ENCODE measurements at regions not wholly inside any gene's neighbourhood (a gene's known extent, or its start where the extent isn't known, plus 50 kb on each side); places are given as distances from the start of the nearest gene placed in this dataset.
"Not testable (repeated sequence)": the region's sequence is repeated elsewhere in the genome, so short reads cannot be mapped to it uniquely, and the experiment has no call there.

DNA sequence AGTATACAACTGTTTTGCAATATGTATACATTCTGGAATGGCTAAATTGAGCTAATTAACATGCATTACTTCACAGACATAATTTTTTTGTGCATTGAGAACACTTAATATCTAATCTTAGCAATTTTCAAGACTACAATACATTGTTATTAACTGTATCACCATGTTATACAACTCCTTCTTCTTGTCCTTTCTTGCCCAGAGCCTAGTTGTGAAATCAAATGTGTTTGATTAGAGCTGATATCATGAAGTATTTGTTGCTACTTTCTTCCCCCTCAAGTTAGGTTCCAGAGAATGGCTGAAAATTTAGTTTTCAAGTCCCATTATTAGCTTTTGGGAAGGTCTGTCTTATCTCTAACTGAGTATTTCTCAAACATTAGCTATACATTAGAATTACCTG, 607.8 kb downstream of the PSAT1 start:
- DNase-seq (ENCODE audit: low read depth in 2 of 2): no peak

- DNase-seq (ENCODE audit: low read depth in 2 of 2): no peak
Measured at GRCh38 chr9:78905387-78905786, 608.5 kb downstream of the PSAT1 start.

- DNase-seq (ENCODE audit: low read depth in 2 of 2): no peak
Measured at GRCh38 chr9:78905986-78906755, 609.2 kb downstream of the PSAT1 start.

DNA sequence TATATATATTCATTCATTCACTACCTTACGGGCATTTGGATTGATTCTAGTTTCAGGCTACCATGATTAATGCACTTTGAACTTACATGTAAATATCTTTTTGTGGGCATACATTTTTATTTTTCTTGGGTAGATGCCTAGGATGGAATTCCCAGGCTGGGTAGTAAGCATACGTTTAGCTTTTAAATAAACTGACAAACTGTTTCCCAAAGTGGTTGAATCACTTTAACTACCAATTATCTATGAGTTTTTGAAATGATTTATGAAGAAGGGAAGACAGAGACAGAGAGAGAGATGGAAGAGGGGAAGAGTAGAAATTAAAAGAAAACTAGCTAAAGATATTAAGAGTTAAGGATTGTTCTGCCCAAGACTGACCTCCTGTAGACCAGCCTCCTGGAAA, 612.6 kb downstream of the PSAT1 start:
- DNase-seq (ENCODE audit: low read depth in 2 of 2): no peak

DNA sequence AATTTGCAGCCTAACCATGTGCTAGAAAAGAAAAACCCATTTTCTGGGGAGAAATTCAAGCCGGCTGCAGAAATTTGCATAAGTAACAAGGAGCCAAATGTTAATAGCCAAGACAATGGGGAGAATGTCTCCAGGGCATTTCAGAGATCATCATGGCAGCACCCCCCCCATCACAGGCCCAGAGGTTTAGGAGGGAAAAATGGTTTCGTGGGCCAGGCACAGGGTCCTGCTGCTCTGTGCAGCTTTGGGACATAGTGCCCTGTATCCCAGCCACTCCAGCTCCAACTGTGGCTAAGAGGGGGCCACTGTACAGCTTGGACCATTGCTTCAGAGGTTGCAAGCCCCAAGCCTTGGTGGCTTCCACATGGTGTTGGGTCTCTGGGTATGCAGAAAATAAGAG, 620.0 kb downstream of the PSAT1 start:
- DNase-seq (ENCODE audit: low read depth in 2 of 2): not testable (repeated sequence)

- DNase-seq (ENCODE audit: low read depth in 2 of 2): no peak
Measured at GRCh38 chr9:78918976-78919375, 622.1 kb downstream of the PSAT1 start.

- DNase-seq (ENCODE audit: low read depth in 2 of 2): no peak
Measured at GRCh38 chr9:78919701-78920100, 622.8 kb downstream of the PSAT1 start.

DNA sequence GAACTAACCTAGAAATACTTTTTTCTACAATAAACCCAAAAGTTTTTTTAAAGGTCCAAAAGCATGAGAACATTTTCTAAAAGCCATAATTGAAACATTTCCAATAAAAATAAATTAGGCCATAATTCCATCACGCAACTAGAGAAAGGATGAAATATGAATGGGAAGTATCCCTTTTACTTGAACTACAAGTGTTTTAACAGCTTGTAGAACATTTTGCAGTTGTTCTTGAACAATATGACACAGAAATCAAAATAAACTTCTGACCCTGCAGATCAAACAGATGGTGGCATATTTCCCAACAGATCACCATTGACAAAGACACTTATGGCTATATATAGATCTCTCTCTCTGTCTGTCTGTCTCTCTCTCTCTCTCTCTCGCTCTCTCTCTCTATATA, 624.4 kb downstream of the PSAT1 start:
- peak; percentile 7 to 82 for DNase-seq (ENCODE audit: low read depth in 2 of 2)

DNA sequence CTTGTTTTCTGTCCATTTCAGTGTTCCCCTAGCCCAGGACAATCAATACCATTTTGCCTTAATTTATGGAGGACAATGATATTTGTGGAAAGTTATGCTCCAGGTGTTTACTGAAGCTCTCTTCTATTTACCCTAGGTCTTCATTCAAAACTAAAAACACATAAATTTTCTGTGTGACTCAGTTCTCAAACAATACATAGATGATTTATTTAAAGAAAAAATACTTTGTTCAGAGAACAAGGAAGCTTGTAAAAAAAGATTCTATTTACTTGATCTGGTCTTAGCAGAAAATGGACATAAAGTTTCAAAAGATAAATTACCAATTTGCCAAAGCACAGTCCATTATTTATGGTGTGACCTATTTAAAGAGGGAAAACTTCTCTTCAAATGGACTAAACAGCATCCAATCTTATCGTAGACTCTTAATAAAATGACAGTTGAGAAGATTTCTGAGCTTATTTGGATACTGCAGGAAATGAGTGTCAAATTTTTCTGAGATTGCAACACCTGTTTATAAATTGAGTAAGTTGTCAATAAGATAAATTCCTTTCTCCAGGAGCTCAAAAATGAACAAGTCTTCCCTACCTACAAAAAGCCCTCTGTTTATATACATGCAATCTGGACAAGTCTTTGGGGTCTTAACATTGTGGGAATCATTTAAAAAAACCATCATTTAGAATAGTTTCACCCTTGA, 627.2 kb downstream of the PSAT1 start:
- no peak for DNase-seq (ENCODE audit: low read depth in 2 of 2)

GRCh38 chr9:78927099-78927940, 630.4 kb downstream of the PSAT1 start:
- DNase-seq (ENCODE audit: low read depth in 2 of 2): no peak

- DNase-seq (ENCODE audit: low read depth in 2 of 2): no peak
Measured at GRCh38 chr9:78928625-78929405, 631.9 kb downstream of the PSAT1 start.

DNA sequence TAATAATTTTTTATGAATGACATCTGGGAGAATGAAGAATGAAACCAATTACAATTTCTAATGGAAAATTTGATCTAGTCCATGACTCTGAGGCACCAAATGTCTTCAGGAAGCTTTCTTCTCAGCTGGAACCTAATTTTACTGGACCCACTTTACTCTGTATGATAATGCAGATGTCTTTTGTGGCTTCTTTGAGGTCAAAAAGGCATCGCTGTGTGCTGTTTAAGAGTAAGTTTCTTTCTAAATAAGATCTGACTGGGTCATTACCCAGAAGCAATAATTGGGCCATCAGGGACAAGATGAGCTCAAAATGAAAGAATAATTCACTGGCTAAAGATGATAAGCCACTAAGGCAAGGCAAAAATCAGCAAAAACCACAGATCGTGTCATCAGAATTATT, 633.4 kb downstream of the PSAT1 start:
- no peak for DNase-seq (ENCODE audit: low read depth in 2 of 2)

DNA sequence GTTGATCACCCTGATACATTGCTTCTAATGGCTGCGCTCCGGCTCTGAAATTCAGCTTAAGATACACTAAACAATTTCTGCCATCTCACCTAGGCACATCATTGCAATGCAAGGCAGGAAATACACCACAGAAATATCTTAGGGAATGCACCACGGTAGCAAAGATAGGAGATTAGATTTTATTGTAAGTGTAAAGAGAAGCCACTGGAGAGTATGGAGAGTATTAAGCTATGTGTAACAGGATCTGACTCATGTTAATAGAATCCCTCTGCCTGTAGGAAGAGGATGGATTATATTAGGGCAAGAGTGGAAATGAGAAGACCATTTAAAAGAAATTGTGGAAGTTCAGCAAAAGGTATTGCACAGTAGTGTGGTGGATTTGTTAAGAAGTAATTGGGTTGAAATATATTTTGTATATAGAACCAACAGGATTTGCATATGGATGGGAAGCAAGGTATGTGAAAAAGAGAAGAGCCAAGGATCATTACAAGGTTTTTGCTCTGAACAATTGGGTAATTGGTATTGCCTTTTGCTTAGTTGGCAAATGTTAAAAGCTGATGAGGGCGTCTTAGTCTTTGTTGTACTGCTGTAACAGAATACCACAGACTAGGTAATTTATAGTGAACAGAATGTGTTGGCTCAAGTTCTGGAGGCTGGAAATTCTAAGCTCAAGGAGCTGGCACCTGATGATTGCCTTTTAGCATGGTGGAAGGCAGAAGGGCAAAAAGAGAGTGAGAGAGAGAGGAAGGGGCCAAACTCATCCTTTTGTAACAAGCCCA, 636.1 kb downstream of the PSAT1 start:
- peak; percentile 57 to 78 for DNase-seq (ENCODE audit: low read depth in 2 of 2)

GRCh38 chr9:78934880-78935279, 636.9 kb upstream of the TLE4 start:
- no peak for DNase-seq (ENCODE audit: low read depth in 2 of 2)

- no peak for DNase-seq (ENCODE audit: low read depth in 2 of 2)
Measured at GRCh38 chr9:78938821-78939220, 632.9 kb upstream of the TLE4 start.

GRCh38 chr9:78939311-78940065, 632.3 kb upstream of the TLE4 start:
- no peak for DNase-seq (ENCODE audit: low read depth in 2 of 2)

DNA sequence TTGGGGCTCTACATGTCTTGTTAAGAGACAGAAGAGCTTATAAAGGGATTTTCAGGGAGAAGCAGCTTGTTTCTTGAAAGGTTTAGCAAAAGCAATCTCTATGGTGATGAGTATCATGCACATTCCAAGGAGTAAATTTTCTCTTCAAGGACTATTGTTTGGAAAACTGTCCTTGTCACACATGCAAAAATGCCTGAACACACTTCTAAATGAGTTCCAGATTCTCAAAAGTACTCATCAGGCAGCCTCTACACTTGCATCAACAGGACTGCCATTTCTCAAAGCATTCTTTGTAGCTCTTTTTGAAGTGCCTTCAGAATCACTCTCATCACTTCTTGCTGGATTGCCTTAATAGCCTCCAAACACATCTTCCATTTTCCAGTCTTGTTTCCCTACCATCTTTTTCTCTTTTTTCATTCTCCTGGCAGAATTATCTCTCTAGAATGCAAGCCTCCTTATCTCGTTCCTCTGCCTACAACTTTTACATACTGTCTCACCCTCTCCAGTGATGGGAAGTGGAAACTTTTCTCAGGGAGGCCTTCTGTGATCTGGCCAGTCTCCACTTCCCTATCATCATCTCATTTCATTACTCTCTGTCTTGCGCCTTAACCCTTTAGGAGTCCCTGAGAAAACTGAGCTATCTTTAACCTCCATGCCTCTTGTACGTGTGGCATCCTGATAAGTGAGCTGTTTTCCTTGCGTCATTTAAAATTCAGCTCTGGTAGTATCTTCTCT, 631.5 kb upstream of the TLE4 start:
- DNase-seq (ENCODE audit: low read depth in 2 of 2): no peak

DNA sequence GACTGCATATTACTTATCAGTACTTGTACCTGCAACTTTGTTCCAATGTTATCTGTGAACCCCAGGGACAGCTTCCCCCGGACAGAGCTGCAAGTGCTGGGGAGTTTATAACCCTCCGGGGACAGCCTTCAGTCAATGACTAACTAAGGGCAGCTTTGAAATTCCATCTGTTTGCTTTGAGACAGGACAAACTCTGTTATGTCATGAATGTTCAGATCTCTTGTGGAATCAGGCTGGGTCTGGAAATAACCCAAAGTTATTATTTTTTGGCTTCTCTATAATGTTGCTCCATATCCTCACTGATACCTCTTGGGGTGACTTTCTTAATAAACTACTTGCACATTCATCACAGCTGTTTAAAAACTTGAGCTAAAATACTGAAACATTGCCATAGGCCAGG, 617.5 kb upstream of the TLE4 start:
- no peak for DNase-seq (ENCODE audit: low read depth in 2 of 2)

DNA sequence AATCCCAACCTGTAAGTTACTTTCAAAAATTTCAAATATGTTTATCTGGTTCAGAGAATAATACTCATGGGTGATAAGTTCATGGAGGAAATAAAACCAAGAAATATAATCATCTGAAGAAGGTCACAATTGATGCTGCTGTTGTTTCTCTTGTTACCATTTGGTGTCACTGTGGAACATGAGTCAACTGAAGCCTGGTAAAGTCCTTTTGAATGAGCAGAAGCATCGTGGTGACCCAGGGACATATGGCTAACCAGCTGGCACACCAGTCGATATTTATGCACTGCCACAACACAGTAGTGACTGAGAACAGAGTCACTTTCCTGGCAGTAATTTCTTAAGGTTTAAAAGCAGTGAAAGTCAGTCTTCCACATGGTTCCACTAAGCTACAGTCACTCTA, 612.9 kb upstream of the TLE4 start:
- no peak for DNase-seq (ENCODE audit: low read depth in 2 of 2)
